ENCODE measurements at regions not wholly inside any gene's neighbourhood (a gene's known extent, or its start where the extent isn't known, plus 50 kb on each side); places are given as distances from the start of the nearest gene placed in this dataset.

- Histone ChIP-seq H3K4me3 (ENCODE audit: low read length) (no peak overlapping the region), H3K36me3 (ENCODE audit: control insufficient read depth, insufficient read depth, low read length) (no peaks in the 10 kb centered on the region), H3K27me3 (ENCODE audit: control insufficient read depth, insufficient read depth, low read length) (no peaks in the 10 kb centered on the region), H3K9me3 (ENCODE audit: control insufficient read depth, insufficient read depth, low read length) (no peaks in the 10 kb centered on the region), H3K4me1 (ENCODE audit: control insufficient read depth, insufficient read depth, low read length) (no peaks in the 10 kb centered on the region), H3K27ac (ENCODE audit: low read length) (no peak overlapping the region)
- no peak for ATAC-seq
- WGBS (ENCODE audit: insufficient coverage) = 85% methylated on average over 2 of the region's 3 CpGs
- no peaks in the 10 kb centered on the region for H3K9me3 Mint-ChIP-seq
- no peak overlapping the region for H3K27ac Mint-ChIP-seq
- H3K4me1 Mint-ChIP-seq = no peaks in the 10 kb centered on the region
- intact Hi-C loops (cut with micrococcal nuclease) = no loop called here
- no peak overlapping the region for H3K4me3 Mint-ChIP-seq
- no peaks in the 10 kb centered on the region for H3K27me3 Mint-ChIP-seq (ENCODE audit: low read depth in 2 of 2)
- TF ChIP-seq, protein P1, sequence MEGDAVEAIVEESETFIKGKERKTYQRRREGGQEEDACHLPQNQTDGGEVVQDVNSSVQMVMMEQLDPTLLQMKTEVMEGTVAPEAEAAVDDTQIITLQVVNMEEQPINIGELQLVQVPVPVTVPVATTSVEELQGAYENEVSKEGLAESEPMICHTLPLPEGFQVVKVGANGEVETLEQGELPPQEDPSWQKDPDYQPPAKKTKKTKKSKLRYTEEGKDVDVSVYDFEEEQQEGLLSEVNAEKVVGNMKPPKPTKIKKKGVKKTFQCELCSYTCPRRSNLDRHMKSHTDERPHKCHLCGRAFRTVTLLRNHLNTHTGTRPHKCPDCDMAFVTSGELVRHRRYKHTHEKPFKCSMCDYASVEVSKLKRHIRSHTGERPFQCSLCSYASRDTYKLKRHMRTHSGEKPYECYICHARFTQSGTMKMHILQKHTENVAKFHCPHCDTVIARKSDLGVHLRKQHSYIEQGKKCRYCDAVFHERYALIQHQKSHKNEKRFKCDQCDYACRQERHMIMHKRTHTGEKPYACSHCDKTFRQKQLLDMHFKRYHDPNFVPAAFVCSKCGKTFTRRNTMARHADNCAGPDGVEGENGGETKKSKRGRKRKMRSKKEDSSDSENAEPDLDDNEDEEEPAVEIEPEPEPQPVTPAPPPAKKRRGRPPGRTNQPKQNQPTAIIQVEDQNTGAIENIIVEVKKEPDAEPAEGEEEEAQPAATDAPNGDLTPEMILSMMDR (IDR thresholded peaks at IDR 0.05) = no peak
- DNase-seq = no peak
- H3K36me3 Mint-ChIP-seq = no peaks in the 10 kb centered on the region
Measured at GRCh38 chr7:132030086-132030568, 473.7 kb upstream of the PODXL start.

DNA sequence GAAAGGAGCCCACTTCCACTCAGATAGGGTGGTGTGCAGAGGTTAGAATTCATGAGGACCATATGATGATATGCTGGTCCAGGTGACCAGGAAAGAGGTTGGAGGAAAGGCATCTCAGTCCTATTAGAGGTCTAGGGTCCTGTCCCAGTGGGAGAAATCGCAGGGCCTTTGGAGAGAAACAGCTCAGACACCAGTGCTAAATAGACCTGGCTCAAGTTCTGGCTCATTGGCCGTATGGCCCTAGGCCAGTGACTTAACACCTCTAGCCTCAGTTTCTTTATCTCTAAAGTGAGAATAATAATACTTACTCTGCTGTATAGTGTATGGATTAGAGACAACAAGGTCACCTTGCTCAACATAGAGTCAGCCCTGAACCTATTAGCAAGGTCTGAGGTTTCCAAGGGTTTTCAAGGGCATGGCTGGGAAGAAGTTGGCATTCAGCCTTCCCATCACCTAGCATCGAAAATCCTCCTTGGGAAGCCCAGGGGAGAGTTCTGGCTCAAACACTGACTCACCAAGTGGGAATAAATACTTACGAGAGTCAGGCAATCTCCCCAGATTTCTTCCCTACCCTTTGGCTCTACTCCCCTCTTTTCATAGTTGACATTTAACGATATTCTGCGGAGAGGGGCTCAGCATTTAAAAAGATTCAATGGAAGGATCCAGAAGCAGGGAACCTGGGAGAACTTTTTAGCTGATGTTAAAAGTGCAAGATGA is 473.1 kb upstream of the PODXL start:
- DNase-seq (no peak), ATAC-seq (no peak)
- intact Hi-C loops (cut with micrococcal nuclease) = no loop called here
- Mint-ChIP-seq H3K27ac (no peak overlapping the region), H3K4me1 (no peaks in the 10 kb centered on the region), H3K9me3 (no peaks in the 10 kb centered on the region), H3K27me3 (ENCODE audit: low read depth in 2 of 2) (no peaks in the 10 kb centered on the region), H3K4me3 (no peak overlapping the region), H3K36me3 (no peaks in the 10 kb centered on the region)
- H3K36me3 ChIP-seq (ENCODE audit: control insufficient read depth, insufficient read depth, low read length) = no peaks in the 10 kb centered on the region
- no peaks in the 10 kb centered on the region for H3K4me1 ChIP-seq (ENCODE audit: control insufficient read depth, insufficient read depth, low read length)
- no peak overlapping the region for H3K27ac ChIP-seq (ENCODE audit: low read length)
- 76% methylated on average over 6 of the region's 6 CpGs for WGBS (ENCODE audit: insufficient coverage)
- no peak overlapping the region for H3K4me3 ChIP-seq (ENCODE audit: low read length)
- H3K27me3 ChIP-seq (ENCODE audit: control insufficient read depth, insufficient read depth, low read length) = no peaks in the 10 kb centered on the region
- TF ChIP-seq, protein P1 (IDR thresholded peaks at IDR 0.05) = no peak
- no peaks in the 10 kb centered on the region for H3K9me3 ChIP-seq (ENCODE audit: control insufficient read depth, insufficient read depth, low read length)

- no peaks in the 10 kb centered on the region for H3K36me3 Mint-ChIP-seq
- no peaks in the 10 kb centered on the region for H3K27me3 Mint-ChIP-seq (ENCODE audit: low read depth in 2 of 2)
- no peaks in the 10 kb centered on the region for H3K9me3 Mint-ChIP-seq
- intact Hi-C loops (cut with micrococcal nuclease) = no loop called here
- no peak for ATAC-seq
- TF ChIP-seq, protein P1 (IDR thresholded peaks at IDR 0.05) = no peak
- H3K4me3 Mint-ChIP-seq = no peak overlapping the region
- no peak overlapping the region for H3K27ac Mint-ChIP-seq
- H3K4me3 ChIP-seq (ENCODE audit: low read length) = no peak overlapping the region
- H3K4me1 Mint-ChIP-seq = no peaks in the 10 kb centered on the region
- H3K27ac ChIP-seq (ENCODE audit: low read length) = no peak overlapping the region
- H3K27me3 ChIP-seq (ENCODE audit: control insufficient read depth, insufficient read depth, low read length) = no peaks in the 10 kb centered on the region
- WGBS (ENCODE audit: insufficient coverage) = 87% methylated on average over 5 of the region's 7 CpGs
- no peak for DNase-seq
- no peaks in the 10 kb centered on the region for H3K4me1 ChIP-seq (ENCODE audit: control insufficient read depth, insufficient read depth, low read length)
- H3K36me3 ChIP-seq (ENCODE audit: control insufficient read depth, insufficient read depth, low read length) = no peaks in the 10 kb centered on the region
- no peaks in the 10 kb centered on the region for H3K9me3 ChIP-seq (ENCODE audit: control insufficient read depth, insufficient read depth, low read length)
Measured at GRCh38 chr7:132028144-132028920, 471.9 kb upstream of the PODXL start.
